ENCODE measurements at regions not wholly inside any gene's neighbourhood (a gene's known extent, or its start where the extent isn't known, plus 50 kb on each side); places are given as distances from the start of the nearest gene placed in this dataset.

DNA sequence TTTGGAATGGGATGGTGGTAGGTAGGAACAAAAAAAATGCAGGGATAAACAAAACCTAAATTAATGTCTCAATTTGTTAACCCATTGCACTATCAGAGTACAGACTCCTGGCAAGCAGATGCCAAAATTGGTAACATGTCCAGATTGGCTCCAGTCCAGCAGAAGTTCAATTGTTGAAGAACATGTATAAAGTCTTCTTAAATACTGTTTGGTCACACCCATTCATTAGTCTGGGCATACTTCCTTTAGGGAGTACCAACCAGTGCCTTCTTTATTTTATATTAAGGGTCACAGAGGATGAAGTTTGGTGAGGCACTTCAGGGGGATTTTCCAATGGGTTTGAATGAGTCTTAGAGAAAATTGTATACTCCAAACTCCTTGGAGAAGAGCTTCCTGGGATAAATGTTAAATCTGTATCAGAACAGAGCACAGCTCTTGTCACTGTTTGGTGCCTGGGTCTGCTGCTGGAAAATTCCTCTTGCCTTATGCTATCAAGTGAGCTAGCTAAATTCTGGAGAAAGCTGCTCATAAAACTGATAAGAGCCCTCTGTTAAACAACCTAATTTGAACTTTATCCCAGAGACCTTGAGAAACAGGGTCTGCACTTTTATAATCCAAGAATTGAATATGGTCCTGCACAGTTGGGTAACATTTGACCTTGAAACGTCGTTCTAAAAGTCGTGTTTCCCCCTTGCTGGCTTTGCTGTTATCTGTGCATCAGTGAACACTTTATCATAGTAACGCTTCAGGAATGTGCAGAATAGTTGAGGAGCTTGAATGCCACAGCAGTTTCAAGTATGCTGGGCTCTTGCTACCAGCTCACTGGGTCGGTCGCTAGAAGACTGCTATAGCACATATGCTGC, 334.1 kb upstream of the CITED2 start:
- Histone ChIP-seq H3K4me1 (ENCODE audit: control insufficient read depth in 1 of 2, insufficient read depth in 2 of 2, low read length in 2 of 2) (peaks cover 0 to 3% of the 10 kb centered on the region in 2 donors), H3K9me3 (ENCODE audit: control insufficient read depth, low read length) (no peaks in the 10 kb centered on the region), H3K4me3 (ENCODE audit: low read length in 2 of 2) (no peak overlapping the region), H3K27me3 (ENCODE audit: control insufficient read depth in 1 of 2, insufficient read depth in 2 of 2, low read length in 1 of 2) (no peaks in the 10 kb centered on the region), H3K36me3 (ENCODE audit: control insufficient read depth in 1 of 2, insufficient read depth in 2 of 2, low read length in 1 of 2) (no peaks in the 10 kb centered on the region), H3K27ac (ENCODE audit: low read depth in 1 of 2, low read length in 2 of 2) (no peak overlapping the region)
- intact Hi-C loops (cut with DNase I), result no loop called here
- 2 to 6% methylated on average over 6 of the region's 6 CpGs for WGBS, 2 donors
- ATAC-seq (ENCODE audit: low FRiP score) (no peak), DNase-seq (no peak)

DNA sequence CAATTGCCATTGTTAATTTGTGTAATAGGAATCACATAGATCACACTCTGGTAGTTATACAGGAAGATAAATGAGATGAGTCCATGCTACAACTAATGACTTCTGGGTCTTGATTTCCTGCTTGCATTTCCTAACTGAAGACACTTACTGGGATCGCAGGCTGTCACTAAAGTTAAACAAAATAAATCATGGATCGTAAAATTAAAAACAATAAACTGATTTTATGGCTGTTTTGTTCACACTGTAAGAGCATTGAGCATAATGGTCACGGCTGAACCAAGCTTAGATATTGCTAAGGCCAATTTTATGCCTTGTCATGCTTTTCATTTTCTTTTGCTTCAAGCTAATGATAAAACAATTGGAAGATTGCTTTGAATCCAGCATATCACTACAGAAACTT, 332.5 kb upstream of the CITED2 start:
- H3K27ac ChIP-seq (ENCODE audit: low read depth in 1 of 2, low read length in 2 of 2), result no peak overlapping the region

DNA sequence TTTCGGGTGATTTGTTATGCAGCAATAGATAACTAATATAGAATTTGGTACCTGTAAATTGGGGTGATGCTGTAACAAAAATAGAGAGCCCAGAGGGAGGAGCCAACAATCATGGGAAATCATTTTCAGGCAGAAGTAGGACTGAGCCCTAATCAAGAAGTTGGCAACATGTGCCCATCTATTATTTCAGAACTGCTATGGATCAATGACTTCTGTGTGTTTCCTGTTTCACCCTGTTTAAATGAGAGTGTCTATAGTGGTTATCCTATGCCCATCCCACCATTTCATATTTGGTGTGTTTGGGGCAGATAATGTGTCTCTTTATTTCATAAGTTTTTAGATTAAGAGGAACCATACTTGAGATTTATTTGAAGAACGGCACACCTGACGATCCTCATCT, 330.8 kb upstream of the CITED2 start:
- Histone ChIP-seq H3K27ac (ENCODE audit: low read depth in 1 of 2, low read length in 2 of 2) (no peak overlapping the region), H3K4me1 (ENCODE audit: control insufficient read depth in 1 of 2, insufficient read depth in 2 of 2, low read length in 2 of 2) (peaks cover 0 to 3% of the 10 kb centered on the region in 2 donors), H3K4me3 (ENCODE audit: low read length in 2 of 2) (no peak overlapping the region), H3K36me3 (ENCODE audit: control insufficient read depth in 1 of 2, insufficient read depth in 2 of 2, low read length in 1 of 2) (no peaks in the 10 kb centered on the region), H3K9me3 (ENCODE audit: control insufficient read depth, low read length) (no peaks in the 10 kb centered on the region), H3K27me3 (ENCODE audit: control insufficient read depth in 1 of 2, insufficient read depth in 2 of 2, low read length in 1 of 2) (no peaks in the 10 kb centered on the region)
- ATAC-seq (ENCODE audit: low FRiP score) (no peak), DNase-seq (no peak)
- intact Hi-C loops (cut with DNase I), result no loop called here
- 96 to 97% methylated on average over 3 of the region's 3 CpGs for WGBS, 2 donors

More for the DNA sequence above, 332.5 kb upstream of the CITED2 start:
- ATAC-seq (ENCODE audit: low FRiP score) (no peak), DNase-seq (no peak)
- no peaks in the 10 kb centered on the region for H3K36me3 ChIP-seq (ENCODE audit: control insufficient read depth in 1 of 2, insufficient read depth in 2 of 2, low read length in 1 of 2)
- intact Hi-C loops (cut with DNase I), result no loop called here
- H3K9me3 ChIP-seq (ENCODE audit: control insufficient read depth, low read length), result no peaks in the 10 kb centered on the region
- whole genome bisulfite sequencing, 2 donors, result 96% methylated on average over 3 of the region's 3 CpGs
- H3K27me3 ChIP-seq (ENCODE audit: control insufficient read depth in 1 of 2, insufficient read depth in 2 of 2, low read length in 1 of 2), result no peaks in the 10 kb centered on the region
- H3K4me3 ChIP-seq (ENCODE audit: low read length in 2 of 2), result no peak overlapping the region
- H3K4me1 ChIP-seq (ENCODE audit: control insufficient read depth in 1 of 2, insufficient read depth in 2 of 2, low read length in 2 of 2), result peaks cover 0 to 3% of the 10 kb centered on the region in 2 donors

DNA sequence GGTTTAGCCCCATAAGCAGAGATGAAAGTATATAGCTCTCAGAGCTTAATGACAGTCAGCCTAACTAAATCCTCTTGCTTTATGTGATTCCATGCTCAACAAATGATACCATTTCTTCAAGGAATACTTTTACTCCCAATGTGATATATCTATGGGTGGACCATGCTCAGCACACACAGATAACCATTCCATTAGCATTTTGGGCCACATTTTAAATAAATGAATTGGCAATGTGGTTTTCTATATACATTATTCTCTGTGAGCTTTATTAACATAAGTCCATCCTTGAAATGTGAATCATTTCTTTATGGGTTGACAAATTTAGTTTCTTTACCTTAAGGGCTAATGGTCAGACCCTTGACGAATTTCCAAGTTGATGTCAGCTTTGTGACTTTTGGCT, 329.3 kb upstream of the CITED2 start:
- H3K27me3 ChIP-seq (ENCODE audit: control insufficient read depth in 1 of 2, insufficient read depth in 2 of 2, low read length in 1 of 2), result no peaks in the 10 kb centered on the region
- intact Hi-C loops (cut with DNase I), result no loop called here
- WGBS, 2 donors, result 94 to 100% methylated on average over 1 of the region's 1 CpG
- ATAC-seq (ENCODE audit: low FRiP score) (no peak), DNase-seq (no peak)
- peaks cover 0 to 3% of the 10 kb centered on the region in 2 donors for H3K4me1 ChIP-seq (ENCODE audit: control insufficient read depth in 1 of 2, insufficient read depth in 2 of 2, low read length in 2 of 2)
- no peak overlapping the region for H3K27ac ChIP-seq (ENCODE audit: low read depth in 1 of 2, low read length in 2 of 2)
- no peaks in the 10 kb centered on the region for H3K36me3 ChIP-seq (ENCODE audit: control insufficient read depth in 1 of 2, insufficient read depth in 2 of 2, low read length in 1 of 2)
- no peaks in the 10 kb centered on the region for H3K9me3 ChIP-seq (ENCODE audit: control insufficient read depth, low read length)
- no peak overlapping the region for H3K4me3 ChIP-seq (ENCODE audit: low read length in 2 of 2)

DNA sequence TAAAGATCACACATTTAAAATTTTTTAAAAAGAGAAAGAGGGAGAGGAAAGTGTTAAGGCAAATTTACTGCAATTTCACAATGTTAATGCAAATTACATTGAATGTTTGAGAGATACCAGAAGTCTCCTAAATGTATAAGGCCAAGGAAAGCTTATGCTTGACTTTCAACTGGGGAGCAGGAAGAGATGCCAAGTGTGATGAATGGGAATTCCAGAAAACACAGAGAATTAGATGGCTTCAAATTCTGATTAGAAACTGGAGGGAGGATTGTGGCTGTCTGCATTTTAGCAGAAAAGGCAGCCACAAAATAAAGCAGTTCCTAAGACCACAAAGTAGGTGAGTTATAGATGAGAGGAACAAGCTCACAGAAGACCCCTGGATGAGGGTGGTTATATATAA, 328.3 kb upstream of the CITED2 start:
- DNase-seq, result no peak
- no peak overlapping the region for H3K4me3 ChIP-seq (ENCODE audit: low read length in 2 of 2)
- no peaks in the 10 kb centered on the region for H3K9me3 ChIP-seq (ENCODE audit: control insufficient read depth, low read length)
- no peaks in the 10 kb centered on the region for H3K4me1 ChIP-seq (ENCODE audit: control insufficient read depth in 1 of 2, insufficient read depth in 2 of 2, low read length in 2 of 2)
- H3K27ac ChIP-seq (ENCODE audit: low read depth in 1 of 2, low read length in 2 of 2), result no peak overlapping the region
- ATAC-seq (ENCODE audit: low FRiP score), result no peak
- H3K27me3 ChIP-seq (ENCODE audit: control insufficient read depth in 1 of 2, insufficient read depth in 2 of 2, low read length in 1 of 2), result no peaks in the 10 kb centered on the region
- H3K36me3 ChIP-seq (ENCODE audit: control insufficient read depth in 1 of 2, insufficient read depth in 2 of 2, low read length in 1 of 2), result no peaks in the 10 kb centered on the region
- intact Hi-C loops (cut with DNase I), result no loop called here

DNA sequence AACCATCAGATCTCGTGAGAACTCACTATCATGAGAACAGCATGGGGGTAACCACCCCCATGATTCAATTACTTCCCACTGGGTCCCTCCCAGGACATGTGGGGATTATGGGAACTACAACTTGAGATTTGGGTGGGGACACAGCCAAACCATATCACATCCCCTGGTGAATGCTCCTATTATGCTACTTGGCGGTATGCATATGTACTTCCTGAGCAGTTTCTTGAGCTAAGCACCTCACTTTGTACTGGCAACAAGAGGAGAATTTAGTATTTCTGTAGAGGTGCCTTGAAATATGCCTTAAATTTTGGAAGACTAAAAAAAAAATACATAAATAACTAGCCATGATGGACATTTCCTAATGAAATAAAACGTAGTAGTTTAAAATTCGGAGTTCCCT, 327.2 kb upstream of the CITED2 start:
- WGBS, 2 donors, result 97 to 99% methylated on average over 4 of the region's 4 CpGs
- Histone ChIP-seq H3K9me3 (ENCODE audit: control insufficient read depth, low read length) (no peaks in the 10 kb centered on the region), H3K36me3 (ENCODE audit: control insufficient read depth in 1 of 2, insufficient read depth in 2 of 2, low read length in 1 of 2) (no peaks in the 10 kb centered on the region), H3K4me1 (ENCODE audit: control insufficient read depth in 1 of 2, insufficient read depth in 2 of 2, low read length in 2 of 2) (no peaks in the 10 kb centered on the region), H3K4me3 (ENCODE audit: low read length in 2 of 2) (no peak overlapping the region), H3K27ac (ENCODE audit: low read depth in 1 of 2, low read length in 2 of 2) (no peak overlapping the region), H3K27me3 (ENCODE audit: control insufficient read depth in 1 of 2, insufficient read depth in 2 of 2, low read length in 1 of 2) (no peaks in the 10 kb centered on the region)
- DNase-seq, result no peak
- no peak for ATAC-seq (ENCODE audit: low FRiP score)
- intact Hi-C loops (cut with DNase I), result no loop called here

DNA sequence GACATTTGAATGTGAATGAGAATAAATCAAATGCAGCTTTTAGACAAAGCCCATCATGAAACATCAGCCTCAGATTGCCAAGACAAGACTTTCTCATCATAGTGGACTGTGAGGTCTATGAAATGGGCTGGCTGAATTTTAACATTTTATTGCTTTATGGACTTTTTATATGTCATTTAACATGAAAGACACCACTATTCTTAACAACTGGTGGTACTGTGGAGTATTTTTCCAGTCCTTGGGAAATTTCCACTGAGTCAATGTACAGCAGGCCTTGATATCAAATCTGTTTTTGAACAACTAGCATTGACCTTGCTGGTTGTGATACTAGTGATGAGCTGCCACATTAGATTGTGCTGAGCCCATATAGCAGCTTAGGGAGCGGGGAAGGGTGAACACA, 326.6 kb upstream of the CITED2 start:
- WGBS, 2 donors, result 97 to 99% methylated on average over 1 of the region's 1 CpG
- no peaks in the 10 kb centered on the region for H3K9me3 ChIP-seq (ENCODE audit: control insufficient read depth, low read length)
- intact Hi-C loops (cut with DNase I), result no loop called here
- no peaks in the 10 kb centered on the region for H3K36me3 ChIP-seq (ENCODE audit: control insufficient read depth in 1 of 2, insufficient read depth in 2 of 2, low read length in 1 of 2)
- no peaks in the 10 kb centered on the region for H3K4me1 ChIP-seq (ENCODE audit: control insufficient read depth in 1 of 2, insufficient read depth in 2 of 2, low read length in 2 of 2)
- no peak for ATAC-seq (ENCODE audit: low FRiP score)
- no peaks in the 10 kb centered on the region for H3K27me3 ChIP-seq (ENCODE audit: control insufficient read depth in 1 of 2, insufficient read depth in 2 of 2, low read length in 1 of 2)
- no peak for DNase-seq
- no peak overlapping the region for H3K27ac ChIP-seq (ENCODE audit: low read depth in 1 of 2, low read length in 2 of 2)
- H3K4me3 ChIP-seq (ENCODE audit: low read length in 2 of 2), result no peak overlapping the region

DNA sequence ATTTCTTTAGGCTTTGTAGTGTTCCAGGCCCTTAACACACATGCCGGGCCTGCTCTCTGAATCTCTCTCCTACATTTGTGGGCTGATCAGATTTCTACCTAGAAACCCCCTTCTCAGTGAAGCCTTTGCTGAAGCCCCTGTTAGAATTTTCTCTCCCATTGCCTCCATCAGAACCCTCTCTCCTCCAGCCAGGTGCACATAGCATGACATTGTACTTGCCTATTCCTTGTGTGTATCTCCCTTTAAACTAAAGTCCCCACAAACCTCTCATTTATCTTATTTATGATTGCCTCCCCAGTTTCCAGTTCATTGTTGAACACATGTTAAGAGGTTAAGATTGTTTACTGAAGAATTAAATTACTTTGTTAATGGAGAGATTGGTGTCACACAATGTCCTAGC, 325.5 kb upstream of the CITED2 start:
- Histone ChIP-seq H3K4me3 (ENCODE audit: low read length in 2 of 2) (no peak overlapping the region), H3K27me3 (ENCODE audit: control insufficient read depth in 1 of 2, insufficient read depth in 2 of 2, low read length in 1 of 2) (no peaks in the 10 kb centered on the region), H3K36me3 (ENCODE audit: control insufficient read depth in 1 of 2, insufficient read depth in 2 of 2, low read length in 1 of 2) (no peaks in the 10 kb centered on the region), H3K9me3 (ENCODE audit: control insufficient read depth, low read length) (no peaks in the 10 kb centered on the region), H3K27ac (ENCODE audit: low read depth in 1 of 2, low read length in 2 of 2) (no peak overlapping the region), H3K4me1 (ENCODE audit: control insufficient read depth in 1 of 2, insufficient read depth in 2 of 2, low read length in 2 of 2) (no peaks in the 10 kb centered on the region)
- ATAC-seq (ENCODE audit: low FRiP score), result no peak
- DNase-seq, result no peak
- 95 to 97% methylated on average over 1 of the region's 1 CpG for WGBS, 2 donors
- intact Hi-C loops (cut with DNase I), result no loop called here

DNA sequence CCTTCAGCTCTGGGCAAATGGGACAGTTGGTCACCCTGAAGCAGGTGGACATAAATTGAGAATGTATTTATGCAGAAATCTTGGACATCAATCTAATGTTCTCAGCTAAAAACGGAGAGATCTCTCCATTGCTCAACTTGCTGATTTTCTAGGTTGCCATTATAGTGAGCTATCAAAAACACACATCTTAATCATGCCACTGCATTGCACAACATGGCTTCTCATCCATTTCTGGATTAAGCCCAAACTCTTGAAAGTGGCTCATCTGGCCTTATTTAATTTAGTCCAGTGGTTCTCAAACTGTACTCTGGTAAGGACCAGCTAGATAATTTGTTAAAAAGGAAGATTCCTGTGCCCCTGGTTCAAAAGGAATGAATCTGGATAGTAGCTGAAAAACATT, 324.9 kb upstream of the CITED2 start:
- intact Hi-C loops (cut with DNase I), result no loop called here
- Histone ChIP-seq H3K9me3 (ENCODE audit: control insufficient read depth, low read length) (no peaks in the 10 kb centered on the region), H3K27me3 (ENCODE audit: control insufficient read depth in 1 of 2, insufficient read depth in 2 of 2, low read length in 1 of 2) (no peaks in the 10 kb centered on the region), H3K4me3 (ENCODE audit: low read length in 2 of 2) (no peak overlapping the region), H3K27ac (ENCODE audit: low read depth in 1 of 2, low read length in 2 of 2) (no peak overlapping the region), H3K36me3 (ENCODE audit: control insufficient read depth in 1 of 2, insufficient read depth in 2 of 2, low read length in 1 of 2) (no peaks in the 10 kb centered on the region), H3K4me1 (ENCODE audit: control insufficient read depth in 1 of 2, insufficient read depth in 2 of 2, low read length in 2 of 2) (no peaks in the 10 kb centered on the region)
- no peak for DNase-seq
- peak; percentile 81 for ATAC-seq (ENCODE audit: low FRiP score)
- 61 to 77% methylated on average over 1 of the region's 1 CpG for WGBS, 2 donors
